Upper lobe of left lung (tissue), 4 donors: ENCODE measurements at regions not wholly inside any gene's neighbourhood (a gene's known extent, or its start where the extent isn't known, plus 50 kb on each side); places are given as distances from the start of the nearest gene placed in this dataset.

ENCODE experiments used
- CTCF ChIP-seq, 6 experiments: fragments of 450-650 bp in 4 of 6; fragments of 200-600 bp in 2 of 6; sonication (generic) in 2 of 6; IDR thresholded peaks; one replicate each; pipeline ENCODE4 v1.5.1; 2016 to 2019; ENCODE audit warnings: antibody characterized with exemption in 6 of 6
- POLR2A ChIP-seq, 4 donors: fragments of 450-650 bp; IDR thresholded peaks; one replicate each; pipeline ENCODE4 v1.5.1; 2016 to 2017; ENCODE audit warnings: antibody characterized with exemption in 4 of 4, mild to moderate bottlenecking in 2 of 4
- POLR2AphosphoS5 ChIP-seq, 2 donors: sonication (generic); formaldehyde crosslinking; IDR thresholded peaks; one replicate each; pipeline ENCODE4 v1.5.1; 2017; ENCODE audit warnings: antibody characterized with exemption in 2 of 2

DNA sequence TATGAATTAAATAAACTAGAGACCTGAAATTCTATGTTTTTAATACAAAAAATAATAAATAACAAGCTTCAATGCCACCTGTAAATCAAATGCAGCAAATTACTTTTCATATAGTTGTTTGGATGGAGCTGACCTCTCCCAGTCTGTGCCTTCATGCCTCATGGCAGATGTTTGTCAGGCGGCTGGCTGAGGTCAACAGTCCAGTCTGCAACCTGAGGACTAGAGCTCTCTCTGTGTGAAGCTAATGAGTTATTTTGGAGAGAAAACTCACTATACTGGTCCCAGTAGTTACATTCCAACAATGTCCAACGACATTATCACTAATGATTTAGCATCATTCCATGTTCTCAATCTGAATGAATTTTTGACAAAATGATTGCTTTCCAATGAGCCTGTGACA is 746.2 kb upstream of the POM121L12 start:
- TF ChIP-seq CTCF (IDR thresholded peaks at IDR 0.05) = no peak
- TF ChIP-seq POLR2AphosphoS5 (IDR thresholded peaks at IDR 0.05) = no peak
- TF ChIP-seq POLR2A (IDR thresholded peaks at IDR 0.05) = no peak
